Liver (tissue), 8 donors: ENCODE measurements at regions not wholly inside any gene's neighbourhood (a gene's known extent, or its start where the extent isn't known, plus 50 kb on each side); places are given as distances from the start of the nearest gene placed in this dataset.

Experiments used
- DNase-seq: peaks from one replicate; pipeline ENCODE4 v3.0.0-alpha.2; 2017; ENCODE audit warnings: low spot score
- H3K27ac ChIP-seq, 2 donors: one replicate each; pipeline ENCODE4 v1.7.0; 2013; ENCODE audit warnings: inconsistent platforms in 2 of 2, low read length in 2 of 2, control low read depth in 1 of 2, low read depth in 1 of 2, mild to moderate bottlenecking in 1 of 2
- H3K27me3 ChIP-seq, 4 donors: one replicate each; pipeline versions ENCODE4 v1.6.1 to v1.7.0; 2013; ENCODE audit warnings: low read length in 3 of 4, inconsistent platforms in 1 of 4, mild to moderate bottlenecking in 1 of 4, moderate library complexity in 1 of 4; ENCODE audit not compliant: control insufficient read depth in 4 of 4, insufficient read depth in 4 of 4
- H3K36me3 ChIP-seq, 4 donors: one replicate each; pipeline versions ENCODE4 v1.6.1 to v1.7.0; 2013; ENCODE audit warnings: low read length in 3 of 4, mild to moderate bottlenecking in 3 of 4, low read depth in 1 of 4, moderate library complexity in 1 of 4; ENCODE audit not compliant: control insufficient read depth in 4 of 4, insufficient read depth in 3 of 4
- H3K4me1 ChIP-seq, 4 donors: one replicate each; pipeline versions ENCODE4 v1.6.1 to v1.7.0; 2013; ENCODE audit warnings: low read length in 3 of 4, mild to moderate bottlenecking in 3 of 4, moderate library complexity in 1 of 4; ENCODE audit not compliant: control insufficient read depth in 4 of 4, insufficient read depth in 4 of 4
- H3K4me3 ChIP-seq, 3 donors: one replicate each; pipeline versions ENCODE4 v1.6.1 to v1.7.0; 2013; ENCODE audit warnings: low read length in 3 of 3, control low read depth in 1 of 3, low read depth in 1 of 3, mild to moderate bottlenecking in 1 of 3
- H3K9ac ChIP-seq, 2 donors: one replicate each; pipeline ENCODE4 v1.7.0; 2013; ENCODE audit warnings: low read length in 2 of 2, mild to moderate bottlenecking in 2 of 2, moderate library complexity in 2 of 2, control low read depth in 1 of 2, low read depth in 1 of 2
- H3K9me3 ChIP-seq, 4 donors: one replicate each; pipeline versions ENCODE4 v1.6.1 to v1.7.0; 2013; ENCODE audit warnings: low read length in 3 of 4; ENCODE audit not compliant: control insufficient read depth in 4 of 4
- ATF3 ChIP-seq: IDR thresholded peaks from 2 replicates; pipeline ENCODE4 v1.6.1; 2016; ENCODE audit warnings: antibody characterized with exemption
- CTCF ChIP-seq: fragments of 150-350 bp; IDR thresholded peaks from 2 replicates; pipeline ENCODE4 v1.5.1; 2017; ENCODE audit warnings: improper control_type of control experiment, low read depth, low read length; ENCODE audit not compliant: missing input control
- FOXA1 ChIP-seq: IDR thresholded peaks from 2 replicates; pipeline ENCODE4 v1.6.1; 2016; ENCODE audit warnings: antibody characterized with exemption
- FOXA2 ChIP-seq: IDR thresholded peaks from 2 replicates; pipeline ENCODE4 v1.6.1; 2016; ENCODE audit warnings: antibody characterized with exemption
- GABPA ChIP-seq, 2 donors: IDR thresholded peaks in 1 of 2; conservative IDR thresholded peaks in 1 of 2; 2 replicates each; pipeline ENCODE4 v1.6.1; 2016; ENCODE audit warnings: antibody characterized with exemption in 2 of 2, mild to moderate bottlenecking in 1 of 2, moderate library complexity in 1 of 2
- HNF4G ChIP-seq: IDR thresholded peaks from 2 replicates; pipeline ENCODE4 v1.6.1; 2016; ENCODE audit warnings: antibody characterized with exemption
- NR2F2 ChIP-seq: IDR thresholded peaks from 2 replicates; pipeline ENCODE4 v1.6.1; 2016; ENCODE audit warnings: antibody characterized with exemption
- REST ChIP-seq: IDR thresholded peaks from 2 replicates; pipeline ENCODE4 v1.6.1; 2016; ENCODE audit warnings: antibody characterized with exemption, mild to moderate bottlenecking
- ZBTB33 ChIP-seq: IDR thresholded peaks from 2 replicates; pipeline ENCODE4 v1.6.1; 2016; ENCODE audit warnings: antibody characterized with exemption
- WGBS: extraction: QIAGEN DNeasy Blood & Tissue Kit; methylation state at CpG from one replicate; pipeline ENCODE4 v1.1.7; 2013; 5-methylcytosine and 5-hydroxymethylcytosine counted together
- donor health status: healthy.
- donor health status: healthy.
- donor health status: healthy.
- donor health status: healthy.
- donor health status: healthy.

- no peak for TF ChIP-seq CTCF
- no peak for TF ChIP-seq ZBTB33
These were observed 835.5 kb downstream of the TLE4 start (continued) for GRCh38 chr9:80407220-80407619.

GRCh38 chr9:80401243-80401642 lies 829.5 kb downstream of the TLE4 start:
- DNase-seq = no peak
- WGBS = 92% methylated on average over 4 of the region's 4 CpGs
- Histone ChIP-seq H3K4me1 (no peaks in the 10 kb centered on the region), H3K9ac (no peak overlapping the region), H3K9me3 (peaks cover 0 to 2% (median 0%) of the 10 kb centered on the region in 4 donors), H3K4me3 (no peak overlapping the region), H3K27me3 (no peaks in the 10 kb centered on the region), H3K36me3 (no peaks in the 10 kb centered on the region), H3K27ac (no peak overlapping the region)
- TF ChIP-seq ZBTB33 (no peak), ATF3 (no peak), HNF4G (no peak), NR2F2 (no peak), FOXA1 (no peak), FOXA2 (no peak), REST (no peak)

GRCh38 chr9:80400624-80401230 lies 829.0 kb downstream of the TLE4 start:
- Histone ChIP-seq H3K27ac (no peak overlapping the region), H3K9ac (no peak overlapping the region), H3K4me1 (no peaks in the 10 kb centered on the region), H3K27me3 (no peaks in the 10 kb centered on the region), H3K9me3 (peaks cover 0 to 2% (median 0%) of the 10 kb centered on the region in 4 donors), H3K36me3 (no peaks in the 10 kb centered on the region), H3K4me3 (no peak overlapping the region)
- WGBS = 84% methylated on average over 3 of the region's 3 CpGs
- no peak for TF ChIP-seq GABPA (IDR thresholded peaks at IDR 0.05 in 1 of 2, conservative IDR thresholded peaks at IDR 0.05 in 1 of 2)
- no peak for TF ChIP-seq ATF3
- no peak for DNase-seq
